ENCODE measurements at regions not wholly inside any gene's neighbourhood (a gene's known extent, or its start where the extent isn't known, plus 50 kb on each side); places are given as distances from the start of the nearest gene placed in this dataset.

DNA sequence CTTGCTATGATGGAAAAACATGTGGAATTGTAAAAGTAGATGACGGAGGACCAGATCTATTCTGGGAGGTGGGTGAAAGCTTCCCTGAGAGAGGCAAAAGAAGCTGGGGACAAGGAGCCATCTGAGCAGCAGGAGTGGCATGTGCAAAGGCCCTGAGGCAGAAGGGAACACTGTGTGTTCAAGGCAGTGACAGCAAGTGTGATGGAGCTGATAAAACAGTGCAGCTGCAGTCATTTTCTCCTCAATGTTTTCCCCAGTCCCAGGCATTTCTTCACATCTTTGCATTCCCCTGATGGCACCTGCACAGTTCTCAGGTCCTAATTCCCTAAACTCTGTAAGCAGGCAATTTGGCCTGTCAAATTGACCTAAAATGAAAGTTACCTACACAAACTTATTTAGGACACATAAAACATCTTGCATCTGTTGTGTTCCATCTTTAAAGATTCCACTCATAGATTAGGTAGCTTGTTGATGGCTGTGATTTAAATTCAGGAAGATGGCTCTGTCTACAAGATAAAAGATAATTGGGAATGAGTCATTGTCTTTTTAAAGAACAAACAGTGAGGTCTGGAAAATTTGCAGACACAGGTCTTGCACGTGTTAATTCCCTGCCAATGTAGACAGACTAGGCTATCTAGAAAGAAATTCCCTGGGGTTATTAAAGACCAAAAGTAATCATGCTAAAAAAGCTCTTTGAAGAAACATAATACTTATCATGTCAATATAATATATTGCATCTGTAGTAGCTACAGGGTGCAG, 289.6 kb upstream of the SGCD start:
- Mint-ChIP-seq H3K27ac (ENCODE audit: unreplicated experiment) (no peak overlapping the region), H3K9me3 (ENCODE audit: unreplicated experiment) (peaks cover 2% of the 10 kb centered on the region), H3K36me3 (ENCODE audit: unreplicated experiment) (no peaks in the 10 kb centered on the region), H3K4me1 (ENCODE audit: low read depth, unreplicated experiment) (no peaks in the 10 kb centered on the region), H3K27me3 (ENCODE audit: unreplicated experiment) (no peaks in the 10 kb centered on the region), H3K4me3 (ENCODE audit: unreplicated experiment) (no peak overlapping the region)
- TF ChIP-seq, protein P1, sequence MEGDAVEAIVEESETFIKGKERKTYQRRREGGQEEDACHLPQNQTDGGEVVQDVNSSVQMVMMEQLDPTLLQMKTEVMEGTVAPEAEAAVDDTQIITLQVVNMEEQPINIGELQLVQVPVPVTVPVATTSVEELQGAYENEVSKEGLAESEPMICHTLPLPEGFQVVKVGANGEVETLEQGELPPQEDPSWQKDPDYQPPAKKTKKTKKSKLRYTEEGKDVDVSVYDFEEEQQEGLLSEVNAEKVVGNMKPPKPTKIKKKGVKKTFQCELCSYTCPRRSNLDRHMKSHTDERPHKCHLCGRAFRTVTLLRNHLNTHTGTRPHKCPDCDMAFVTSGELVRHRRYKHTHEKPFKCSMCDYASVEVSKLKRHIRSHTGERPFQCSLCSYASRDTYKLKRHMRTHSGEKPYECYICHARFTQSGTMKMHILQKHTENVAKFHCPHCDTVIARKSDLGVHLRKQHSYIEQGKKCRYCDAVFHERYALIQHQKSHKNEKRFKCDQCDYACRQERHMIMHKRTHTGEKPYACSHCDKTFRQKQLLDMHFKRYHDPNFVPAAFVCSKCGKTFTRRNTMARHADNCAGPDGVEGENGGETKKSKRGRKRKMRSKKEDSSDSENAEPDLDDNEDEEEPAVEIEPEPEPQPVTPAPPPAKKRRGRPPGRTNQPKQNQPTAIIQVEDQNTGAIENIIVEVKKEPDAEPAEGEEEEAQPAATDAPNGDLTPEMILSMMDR (IDR thresholded peaks at IDR 0.05; ENCODE audit: partially characterized antibody, unreplicated experiment): no peak
- DNase-seq: no peak

DNA sequence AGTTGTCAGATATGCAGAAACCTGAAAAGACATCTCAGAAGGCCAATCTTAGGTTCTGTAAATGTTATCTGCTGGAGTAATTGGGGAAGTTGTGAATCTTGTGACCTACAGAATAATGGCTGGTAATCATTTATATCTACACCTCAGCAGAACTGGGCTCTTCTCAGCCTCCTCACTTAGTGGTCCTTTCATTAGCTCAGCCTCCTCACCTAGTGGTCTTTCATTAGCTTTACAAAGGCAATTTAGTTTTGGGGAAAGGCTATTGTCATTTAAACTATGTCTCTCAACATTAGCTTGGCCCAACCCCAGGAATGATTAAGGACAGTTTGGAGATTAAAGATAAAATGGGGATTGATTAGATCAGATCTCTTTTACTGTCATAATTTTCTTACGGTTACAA, 284.2 kb upstream of the SGCD start:
- H3K4me1 Mint-ChIP-seq (ENCODE audit: low read depth, unreplicated experiment): peaks cover 2% of the 10 kb centered on the region
- H3K27ac Mint-ChIP-seq (ENCODE audit: unreplicated experiment): no peak overlapping the region
- peaks cover 2% of the 10 kb centered on the region for H3K27me3 Mint-ChIP-seq (ENCODE audit: unreplicated experiment)
- H3K9me3 Mint-ChIP-seq (ENCODE audit: unreplicated experiment): peaks cover 2% of the 10 kb centered on the region
- TF ChIP-seq, protein P1 (IDR thresholded peaks at IDR 0.05; ENCODE audit: partially characterized antibody, unreplicated experiment): no peak
- H3K4me3 Mint-ChIP-seq (ENCODE audit: unreplicated experiment): no peak overlapping the region
- no peak for DNase-seq
- H3K36me3 Mint-ChIP-seq (ENCODE audit: unreplicated experiment): no peaks in the 10 kb centered on the region

DNA sequence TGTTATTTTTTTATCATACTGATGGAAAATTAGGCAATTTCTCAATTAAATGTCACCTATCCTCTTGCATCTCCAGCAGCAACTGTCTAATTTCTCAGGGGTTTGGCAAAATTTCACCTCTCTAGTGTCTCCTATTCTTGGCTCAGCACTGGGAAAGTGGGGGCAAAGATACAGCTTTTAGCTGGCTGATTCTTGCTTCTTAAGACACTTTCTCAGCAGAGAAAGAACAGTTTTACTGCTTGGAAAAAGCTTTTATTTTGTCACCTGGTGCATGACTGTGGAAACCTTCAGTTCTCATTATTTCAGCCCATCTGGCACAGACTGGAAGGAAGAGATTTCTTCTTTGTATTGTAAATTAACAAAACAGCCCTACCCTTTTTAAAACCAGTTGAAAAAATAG, 283.6 kb upstream of the SGCD start:
- Mint-ChIP-seq H3K27ac (ENCODE audit: unreplicated experiment) (no peak overlapping the region), H3K4me1 (ENCODE audit: low read depth, unreplicated experiment) (peaks cover 2% of the 10 kb centered on the region), H3K27me3 (ENCODE audit: unreplicated experiment) (peaks cover 2% of the 10 kb centered on the region), H3K9me3 (ENCODE audit: unreplicated experiment) (peaks cover 2% of the 10 kb centered on the region), H3K36me3 (ENCODE audit: unreplicated experiment) (no peaks in the 10 kb centered on the region), H3K4me3 (ENCODE audit: unreplicated experiment) (no peak overlapping the region)
- no peak for DNase-seq
- TF ChIP-seq, protein P1 (IDR thresholded peaks at IDR 0.05; ENCODE audit: partially characterized antibody, unreplicated experiment): no peak

DNA sequence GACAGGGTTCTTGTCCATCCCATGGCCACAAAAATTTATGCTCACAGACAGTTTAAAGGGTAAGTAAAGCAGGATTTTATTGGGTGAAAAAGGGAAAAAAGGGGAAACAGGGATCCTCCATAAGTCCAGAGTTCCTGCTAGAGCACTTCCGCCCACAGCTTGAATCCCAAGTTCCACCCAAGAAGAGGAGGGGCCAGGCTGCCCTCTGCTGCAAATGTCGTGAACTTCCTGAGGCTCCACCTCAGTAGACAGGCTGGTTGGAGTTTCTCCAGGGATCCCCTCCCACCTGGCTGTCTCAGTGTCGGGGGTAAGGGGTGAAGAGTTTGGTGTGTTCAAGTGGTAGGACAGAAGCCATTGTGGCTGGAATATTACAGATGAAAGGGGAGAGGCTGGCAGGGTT, 275.0 kb upstream of the SGCD start:
- Mint-ChIP-seq H3K9me3 (ENCODE audit: unreplicated experiment) (peaks cover 1% of the 10 kb centered on the region), H3K36me3 (ENCODE audit: unreplicated experiment) (no peaks in the 10 kb centered on the region), H3K27ac (ENCODE audit: unreplicated experiment) (no peak overlapping the region), H3K4me1 (ENCODE audit: low read depth, unreplicated experiment) (no peaks in the 10 kb centered on the region), H3K27me3 (ENCODE audit: unreplicated experiment) (peaks cover 1% of the 10 kb centered on the region), H3K4me3 (ENCODE audit: unreplicated experiment) (no peak overlapping the region)
- TF ChIP-seq, protein P1 (IDR thresholded peaks at IDR 0.05; ENCODE audit: partially characterized antibody, unreplicated experiment): no peak
- no peak for DNase-seq

DNA sequence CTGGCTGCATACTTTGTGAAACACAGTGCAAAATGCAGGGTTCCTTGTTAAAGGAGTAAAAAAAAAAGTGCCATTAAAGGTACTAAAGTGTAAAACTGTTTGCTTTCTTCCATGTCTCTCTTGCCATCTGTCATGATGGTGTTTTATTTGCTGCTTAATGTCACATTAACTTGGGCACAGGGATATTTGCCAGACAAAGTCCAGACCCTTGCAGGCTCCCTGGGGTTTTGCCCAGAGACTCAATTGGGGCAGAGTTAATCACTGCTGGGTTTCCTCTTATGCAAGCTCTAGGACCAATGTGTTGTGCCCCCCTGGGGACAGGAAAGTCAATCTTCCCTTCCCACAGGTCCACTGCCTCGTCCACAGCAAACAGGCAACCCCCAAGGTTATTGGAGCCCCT, 274.3 kb upstream of the SGCD start:
- DNase-seq: no peak
- Mint-ChIP-seq H3K27ac (ENCODE audit: unreplicated experiment) (no peak overlapping the region), H3K27me3 (ENCODE audit: unreplicated experiment) (peaks cover 1% of the 10 kb centered on the region), H3K9me3 (ENCODE audit: unreplicated experiment) (peaks cover 1% of the 10 kb centered on the region), H3K4me1 (ENCODE audit: low read depth, unreplicated experiment) (no peaks in the 10 kb centered on the region), H3K4me3 (ENCODE audit: unreplicated experiment) (no peak overlapping the region), H3K36me3 (ENCODE audit: unreplicated experiment) (no peaks in the 10 kb centered on the region)
- TF ChIP-seq, protein P1 (IDR thresholded peaks at IDR 0.05; ENCODE audit: partially characterized antibody, unreplicated experiment): no peak
